Peyer's patch (tissue), 4 donors: ENCODE measurements at regions not wholly inside any gene's neighbourhood (a gene's known extent, or its start where the extent isn't known, plus 50 kb on each side); places are given as distances from the start of the nearest gene placed in this dataset.
"Not testable (repeated sequence)": the region's sequence is repeated elsewhere in the genome, so short reads cannot be mapped to it uniquely, and the experiment has no call there.

Experiments
- DNase-seq, 3 donors: peaks; one replicate each; pipeline ENCODE4 v3.0.0-alpha.2; 2017 to 2019
- H3K27ac ChIP-seq, 4 donors: fragments of 200-600 bp; sonication (generic); one replicate each; pipeline ENCODE4 v1.5.1; 2016 to 2019
- H3K27me3 ChIP-seq, 2 donors: fragments of 200-600 bp; sonication (generic); one replicate each; pipeline ENCODE4 v1.5.1; 2019
- H3K36me3 ChIP-seq, 3 donors: fragments of 200-600 bp; sonication (generic); one replicate each; pipeline ENCODE4 v1.5.1; 2016 to 2019
- H3K4me1 ChIP-seq, 4 donors: fragments of 200-600 bp; sonication (generic); one replicate each; pipeline ENCODE4 v1.5.1; 2016 to 2019
- H3K4me3 ChIP-seq, 4 donors: fragments of 200-600 bp; sonication (generic); 1 replicate in 3 of 4; 2 replicates in 1 of 4; pipeline ENCODE4 v1.5.1; 2016 to 2019; ENCODE audit warnings: mild to moderate bottlenecking in 1 of 4
- H3K9me3 ChIP-seq, 4 donors: fragments of 200-600 bp; sonication (generic); one replicate each; pipeline ENCODE4 v1.5.1; 2016 to 2019; ENCODE audit warnings: mild to moderate bottlenecking in 1 of 4
- POLR2A ChIP-seq, 2 donors: fragments of 450-650 bp; IDR thresholded peaks; one replicate each; pipeline ENCODE4 v1.5.1; 2017; ENCODE audit warnings: antibody characterized with exemption in 2 of 2, mild to moderate bottlenecking in 2 of 2, moderate library complexity in 2 of 2
- TF ChIP-seq, protein P1 (sequence below), 6 experiments: fragments of 450-650 bp in 4 of 6; fragments of 200-600 bp in 2 of 6; sonication (generic) in 1 of 6; IDR thresholded peaks; one replicate each; pipeline ENCODE4 v1.5.1; 2017 to 2019; ENCODE audit warnings: antibody characterized with exemption in 6 of 6, mild to moderate bottlenecking in 3 of 6, moderate library complexity in 1 of 6

DNA sequence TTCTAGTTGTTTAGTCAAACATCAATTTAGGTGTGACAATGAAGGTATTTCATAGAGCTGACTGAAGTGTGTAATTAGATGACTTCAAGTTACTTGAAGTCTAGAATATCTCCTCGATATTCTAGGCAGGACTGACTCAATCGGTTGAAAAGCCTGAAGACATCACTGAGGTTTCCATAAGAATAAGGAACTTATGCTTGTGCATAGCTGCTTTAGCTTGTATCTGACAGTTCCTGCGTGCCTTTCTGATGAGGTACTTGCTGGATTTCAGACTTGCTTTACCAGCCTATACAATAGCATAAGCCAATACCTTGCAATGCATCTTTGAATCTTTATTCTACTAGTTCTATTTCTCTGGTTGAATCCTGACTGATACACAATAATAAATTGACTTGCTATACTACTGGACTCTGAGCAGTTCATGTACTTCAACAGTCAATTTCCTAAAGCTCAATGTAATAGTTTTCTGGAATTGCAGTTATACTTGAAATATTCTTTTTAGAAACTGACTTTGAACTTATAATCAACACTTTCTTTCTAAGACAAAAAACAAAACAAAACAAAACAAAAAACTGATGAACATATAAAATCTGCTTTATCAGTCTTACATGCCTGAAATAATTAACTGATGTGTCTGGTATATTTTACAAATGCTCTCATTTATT is 1534.8 kb downstream of the SLITRK5 start:
- H3K9me3 ChIP-seq = no peaks in the 10 kb centered on the region
- H3K36me3 ChIP-seq = no peaks in the 10 kb centered on the region
- H3K4me3 ChIP-seq = no peak overlapping the region
- H3K27ac ChIP-seq = no peak overlapping the region
- DNase-seq = no peak
- TF ChIP-seq POLR2A (IDR thresholded peaks at IDR 0.05) = no peak
- TF ChIP-seq, protein P1, sequence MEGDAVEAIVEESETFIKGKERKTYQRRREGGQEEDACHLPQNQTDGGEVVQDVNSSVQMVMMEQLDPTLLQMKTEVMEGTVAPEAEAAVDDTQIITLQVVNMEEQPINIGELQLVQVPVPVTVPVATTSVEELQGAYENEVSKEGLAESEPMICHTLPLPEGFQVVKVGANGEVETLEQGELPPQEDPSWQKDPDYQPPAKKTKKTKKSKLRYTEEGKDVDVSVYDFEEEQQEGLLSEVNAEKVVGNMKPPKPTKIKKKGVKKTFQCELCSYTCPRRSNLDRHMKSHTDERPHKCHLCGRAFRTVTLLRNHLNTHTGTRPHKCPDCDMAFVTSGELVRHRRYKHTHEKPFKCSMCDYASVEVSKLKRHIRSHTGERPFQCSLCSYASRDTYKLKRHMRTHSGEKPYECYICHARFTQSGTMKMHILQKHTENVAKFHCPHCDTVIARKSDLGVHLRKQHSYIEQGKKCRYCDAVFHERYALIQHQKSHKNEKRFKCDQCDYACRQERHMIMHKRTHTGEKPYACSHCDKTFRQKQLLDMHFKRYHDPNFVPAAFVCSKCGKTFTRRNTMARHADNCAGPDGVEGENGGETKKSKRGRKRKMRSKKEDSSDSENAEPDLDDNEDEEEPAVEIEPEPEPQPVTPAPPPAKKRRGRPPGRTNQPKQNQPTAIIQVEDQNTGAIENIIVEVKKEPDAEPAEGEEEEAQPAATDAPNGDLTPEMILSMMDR (IDR thresholded peaks at IDR 0.05) = no peak
- no peaks in the 10 kb centered on the region for H3K27me3 ChIP-seq
- no peaks in the 10 kb centered on the region for H3K4me1 ChIP-seq

DNA sequence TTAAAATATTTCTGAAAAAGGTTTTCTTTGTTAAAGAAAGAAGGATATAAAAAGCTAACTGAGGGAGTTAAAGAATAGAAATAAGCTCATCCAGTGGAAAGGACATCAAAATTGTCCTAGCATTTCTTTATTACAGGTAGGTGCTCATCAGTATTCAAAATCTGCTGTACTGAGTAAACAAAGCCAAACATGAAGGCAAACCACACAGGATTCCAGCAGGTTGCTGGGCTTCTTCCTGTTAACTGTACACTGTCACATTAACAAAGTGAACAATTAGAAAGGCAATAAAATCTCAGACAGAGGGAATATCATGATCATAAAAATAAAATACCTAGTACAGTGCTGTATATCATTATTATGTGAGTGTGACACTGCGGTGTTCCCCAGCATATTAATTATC is 1541.0 kb downstream of the SLITRK5 start:
- H3K36me3 ChIP-seq = no peaks in the 10 kb centered on the region
- H3K4me3 ChIP-seq = no peak overlapping the region
- no peaks in the 10 kb centered on the region for H3K4me1 ChIP-seq
- no peak for DNase-seq
- TF ChIP-seq, protein P1 (IDR thresholded peaks at IDR 0.05) = no peak
- no peak for TF ChIP-seq POLR2A (IDR thresholded peaks at IDR 0.05)
- H3K9me3 ChIP-seq = no peaks in the 10 kb centered on the region
- no peaks in the 10 kb centered on the region for H3K27me3 ChIP-seq
- no peak overlapping the region for H3K27ac ChIP-seq

DNA sequence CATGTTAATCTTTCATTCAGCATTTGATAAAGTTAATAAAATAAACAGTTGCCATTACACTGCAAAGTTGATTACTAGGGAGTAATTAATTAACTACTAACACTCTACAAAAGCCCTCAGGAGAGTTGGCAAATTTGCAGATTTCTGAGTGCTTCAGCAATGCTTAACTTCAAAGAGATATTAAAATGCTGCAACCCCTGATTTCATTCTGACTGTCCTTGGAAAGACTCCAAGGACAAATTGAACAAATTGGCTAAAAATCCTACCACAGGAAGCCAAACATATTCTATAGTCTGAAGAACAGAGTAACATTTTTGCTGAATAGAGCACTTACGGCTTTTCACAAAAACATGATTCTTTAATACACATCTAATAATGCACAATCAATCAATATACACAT is 1543.0 kb downstream of the SLITRK5 start:
- no peak for TF ChIP-seq POLR2A (IDR thresholded peaks at IDR 0.05)
- TF ChIP-seq, protein P1 (IDR thresholded peaks at IDR 0.05) = no peak
- no peaks in the 10 kb centered on the region for H3K9me3 ChIP-seq
- no peak overlapping the region for H3K27ac ChIP-seq
- DNase-seq = no peak
- H3K27me3 ChIP-seq = no peaks in the 10 kb centered on the region
- no peak overlapping the region for H3K4me3 ChIP-seq
- H3K4me1 ChIP-seq = no peaks in the 10 kb centered on the region
- H3K36me3 ChIP-seq = no peaks in the 10 kb centered on the region

DNA sequence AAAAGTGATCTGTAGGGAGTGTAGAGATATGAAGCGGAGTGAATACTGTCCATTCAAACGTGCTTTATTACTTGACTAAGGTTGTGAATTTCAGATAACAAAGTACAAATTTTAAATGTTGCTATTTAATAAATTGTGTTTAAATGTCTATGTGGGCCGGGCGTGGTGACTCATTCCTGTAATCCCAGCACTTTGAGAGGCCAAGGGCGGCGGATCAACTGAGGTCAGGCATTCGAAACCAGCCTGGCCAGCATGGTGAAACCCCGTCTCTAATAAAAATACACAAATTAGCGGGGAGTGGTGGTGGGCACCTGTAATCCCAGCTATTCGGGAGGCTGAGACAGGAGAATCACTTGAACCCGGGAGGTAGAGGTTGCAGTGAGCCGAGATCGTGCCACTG is 1544.1 kb downstream of the SLITRK5 start:
- not testable (repeated sequence) for H3K36me3 ChIP-seq, H3K27me3 ChIP-seq, H3K27ac ChIP-seq, H3K4me3 ChIP-seq, DNase-seq, H3K9me3 ChIP-seq, H3K4me1 ChIP-seq

DNA sequence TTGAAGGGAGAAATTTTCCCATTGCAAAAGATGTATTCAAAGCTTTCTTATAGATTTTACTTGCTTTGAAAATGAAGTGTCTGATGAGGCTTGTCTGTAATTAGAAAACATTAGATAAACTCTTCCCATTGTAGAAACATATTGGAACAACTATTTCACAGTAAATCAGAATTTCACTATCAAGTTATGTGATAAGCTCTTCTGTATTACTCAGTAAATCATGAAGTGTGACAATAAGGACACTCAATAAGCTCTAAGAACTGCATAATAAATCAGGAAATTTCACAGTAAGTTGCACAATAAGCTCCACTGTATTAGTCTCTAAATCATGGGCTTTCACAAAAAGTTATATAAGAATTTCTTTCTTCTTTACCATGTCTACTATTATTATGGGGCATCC is 1546.6 kb downstream of the SLITRK5 start:
- Histone ChIP-seq H3K4me1 (no peaks in the 10 kb centered on the region), H3K9me3 (peaks cover 0 to 8% (median 0%) of the 10 kb centered on the region in 4 donors), H3K27ac (no peak overlapping the region), H3K27me3 (no peaks in the 10 kb centered on the region), H3K36me3 (no peaks in the 10 kb centered on the region), H3K4me3 (no peak overlapping the region)
- no peak for DNase-seq
- TF ChIP-seq POLR2A (IDR thresholded peaks at IDR 0.05) = no peak
- TF ChIP-seq, protein P1 (IDR thresholded peaks at IDR 0.05) = no peak

DNA sequence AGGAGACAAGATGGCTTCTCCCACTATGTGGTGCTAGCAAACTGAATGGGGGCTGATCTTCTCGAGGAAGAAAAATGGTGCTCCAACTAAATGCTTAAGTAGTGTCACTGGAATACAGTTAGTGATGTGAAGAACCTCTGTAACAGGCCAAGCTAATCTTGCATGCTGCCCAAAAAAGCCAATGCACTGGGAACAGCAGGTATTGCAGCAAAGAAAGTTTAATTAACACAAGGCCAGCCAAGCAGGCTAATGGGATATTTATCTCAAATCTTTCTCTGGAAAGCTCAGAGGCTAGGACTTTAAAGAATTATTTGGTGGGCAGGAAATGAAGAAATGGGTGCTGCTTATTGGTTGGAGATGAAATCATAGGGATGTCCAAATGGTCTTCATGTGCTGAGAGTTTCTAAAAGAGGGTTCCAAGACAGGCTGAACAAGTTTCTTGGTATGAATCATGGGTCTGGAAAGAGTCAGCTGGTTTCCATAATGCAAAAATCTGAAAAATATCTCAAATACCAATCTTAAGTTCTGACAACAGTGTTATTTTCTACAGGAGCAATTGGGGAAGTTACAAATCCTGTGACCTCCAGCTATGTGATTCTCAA is 1550.5 kb downstream of the SLITRK5 start:
- DNase-seq = no peak
- no peak overlapping the region for H3K27ac ChIP-seq
- no peaks in the 10 kb centered on the region for H3K36me3 ChIP-seq
- no peak for TF ChIP-seq POLR2A (IDR thresholded peaks at IDR 0.05)
- TF ChIP-seq, protein P1 (IDR thresholded peaks at IDR 0.05) = no peak
- peaks cover 0 to 8% (median 0%) of the 10 kb centered on the region in 4 donors for H3K9me3 ChIP-seq
- no peaks in the 10 kb centered on the region for H3K4me1 ChIP-seq
- no peaks in the 10 kb centered on the region for H3K27me3 ChIP-seq
- H3K4me3 ChIP-seq = no peak overlapping the region
